Karpas-422 (cell line): ENCODE measurements at regions not wholly inside any gene's neighbourhood (a gene's known extent, or its start where the extent isn't known, plus 50 kb on each side); places are given as distances from the start of the nearest gene placed in this dataset.
"Not testable (repeated sequence)": the region's sequence is repeated elsewhere in the genome, so short reads cannot be mapped to it uniquely, and the experiment has no call there.

ENCODE experiments used
- DNase-seq: peaks from one replicate; pipeline ENCODE4 v3.0.0-alpha.2; 2015
- H2AFZ ChIP-seq: fragments of 200-600 bp; sonication (generic); 2 replicates; pipeline ENCODE4 v1.6.1; 2014; ENCODE audit warnings: antibody characterized with exemption, low read length, mixed read lengths
- H3K27ac ChIP-seq: fragments of 200-600 bp; sonication (generic); 2 replicates; pipeline ENCODE4 v1.5.1; 2014; ENCODE audit warnings: mild to moderate bottlenecking, low read length, moderate library complexity
- H3K27me3 ChIP-seq: fragments of 200-600 bp; sonication (generic); 2 replicates; pipeline ENCODE4 v1.6.1; 2014; ENCODE audit warnings: low read length, mixed read lengths
- H3K36me3 ChIP-seq: fragments of 200-600 bp; sonication (generic); 2 replicates; pipeline ENCODE4 v1.6.1; 2014; ENCODE audit warnings: low read length, mixed read lengths; ENCODE audit not compliant: insufficient read depth
- H3K4me1 ChIP-seq: fragments of 200-600 bp; sonication (generic); 2 replicates; pipeline ENCODE4 v1.6.1; 2014; ENCODE audit warnings: mild to moderate bottlenecking, low read length, mixed read lengths
- H3K4me2 ChIP-seq: fragments of 200-600 bp; sonication (generic); 2 replicates; pipeline ENCODE4 v1.6.1; 2014; ENCODE audit warnings: low read length, low read depth, mild to moderate bottlenecking; ENCODE audit not compliant: poor library complexity, severe bottlenecking
- H3K4me3 ChIP-seq: fragments of 200-600 bp; sonication (generic); 2 replicates; pipeline ENCODE4 v1.5.1; 2014; ENCODE audit warnings: mild to moderate bottlenecking, antibody characterized with exemption, low read length, mixed read lengths
- H3K79me2 ChIP-seq: fragments of 200-600 bp; sonication (generic); 2 replicates; pipeline ENCODE4 v1.6.1; 2014; ENCODE audit warnings: mild to moderate bottlenecking, low read length, mixed read lengths
- H3K9ac ChIP-seq: fragments of 200-600 bp; sonication (generic); 2 replicates; pipeline ENCODE4 v1.6.0; 2014; ENCODE audit warnings: low read length
- H3K9me2 ChIP-seq: fragments of 200-600 bp; sonication (generic), shearing (Covaris generic); replicated peaks from 2 replicates; pipeline ENCODE4 v1.6.0; 2014; ENCODE audit warnings: mild to moderate bottlenecking, low read length, moderate library complexity; ENCODE audit not compliant: insufficient read depth
- H3K9me3 ChIP-seq: fragments of 300-700, 200-600 bp; sonication (generic); 2 replicates; pipeline ENCODE4 v1.6.1; 2014; ENCODE audit warnings: low read length, mixed read lengths
- H4K20me1 ChIP-seq: fragments of 200-600 bp; sonication (generic); 2 replicates; pipeline ENCODE4 v1.6.1; 2014; ENCODE audit warnings: mild to moderate bottlenecking, antibody characterized with exemption, low read length, low read depth; ENCODE audit not compliant: insufficient read depth

DNA sequence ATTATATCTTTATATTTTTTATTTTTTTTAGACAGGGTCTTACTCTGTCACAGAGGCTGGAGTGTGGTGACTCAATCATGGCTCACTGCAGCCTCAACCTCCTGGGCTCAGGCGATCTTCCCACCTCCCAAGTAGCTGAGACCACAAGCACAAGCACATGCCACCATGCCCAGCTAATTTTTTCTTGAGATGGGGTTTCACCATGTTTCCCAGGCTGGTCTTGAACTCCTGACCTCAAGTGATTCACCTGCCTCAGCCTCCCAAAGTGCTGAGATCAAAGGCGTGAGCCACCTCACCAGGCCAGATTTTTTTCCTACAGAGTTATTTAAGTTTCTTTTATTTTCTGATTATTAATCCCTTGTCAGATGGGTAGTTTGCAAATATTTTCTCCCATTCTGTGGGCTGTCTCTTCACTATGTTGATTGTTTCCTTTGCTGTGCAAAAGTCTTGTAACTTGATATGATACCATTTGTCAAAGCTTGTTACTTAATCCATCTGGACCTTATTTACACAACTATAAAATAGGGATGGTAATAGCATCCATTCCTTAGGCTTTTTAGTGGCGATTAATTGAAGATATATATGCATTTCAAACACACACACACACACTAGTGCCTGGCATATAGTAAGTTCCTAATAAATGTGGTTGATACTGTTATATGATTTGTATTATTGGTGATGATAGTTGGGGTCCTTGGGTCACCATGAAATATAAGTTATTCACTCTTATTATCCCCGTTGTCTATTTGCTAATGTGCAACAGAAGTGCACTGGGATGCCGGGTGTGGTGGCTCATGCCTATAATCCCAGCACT is 187.1 kb downstream of the BCAS1 start:
- no peaks in the 10 kb centered on the region; the same call in 1 of the 2 replicates for H3K9me3 ChIP-seq
- DNase-seq = no peak
- H3K36me3 ChIP-seq = no peaks in the 10 kb centered on the region
- H3K27me3 ChIP-seq = no peaks in the 10 kb centered on the region
- no peaks in the 10 kb centered on the region for H4K20me1 ChIP-seq
- no peak overlapping the region for H3K27ac ChIP-seq
- no peak overlapping the region for H3K4me3 ChIP-seq
- no peaks in the 10 kb centered on the region for H3K79me2 ChIP-seq
- no peaks in the 10 kb centered on the region for H3K4me1 ChIP-seq
- H3K4me2 ChIP-seq = no peak overlapping the region
- H3K9ac ChIP-seq = no peak overlapping the region
- no peak overlapping the region for H2AFZ ChIP-seq
- no peaks in the 10 kb centered on the region for H3K9me2 ChIP-seq

DNA sequence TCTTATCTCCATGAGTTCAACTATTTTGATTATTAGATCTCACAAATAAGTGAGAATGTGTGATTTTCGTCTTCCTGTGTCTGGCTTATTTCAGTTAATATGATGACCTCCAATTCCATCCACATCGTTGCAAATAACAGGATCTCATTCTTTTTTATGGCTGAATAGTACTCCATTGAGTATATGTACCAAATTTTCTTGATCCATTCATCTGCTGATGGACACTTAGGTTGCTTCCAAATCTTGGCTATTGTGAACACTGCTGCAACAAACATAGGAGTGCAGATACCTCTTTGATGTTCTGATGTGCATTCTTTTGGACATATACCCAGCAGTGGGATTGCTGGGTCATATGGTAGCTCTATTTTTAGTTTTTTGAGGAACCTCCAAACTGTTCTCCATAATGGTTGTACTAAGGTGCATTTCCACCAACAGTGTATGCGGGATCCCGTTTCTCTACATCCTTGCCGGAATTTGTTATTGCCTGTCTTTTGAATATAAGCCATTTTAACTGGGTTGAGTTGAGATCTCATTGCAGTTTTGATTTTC is 187.9 kb downstream of the BCAS1 start:
- not testable (repeated sequence) for H3K9me2 ChIP-seq, H3K9ac ChIP-seq, H3K9me3 ChIP-seq, H3K27ac ChIP-seq, H3K4me1 ChIP-seq, H3K79me2 ChIP-seq, DNase-seq, H3K27me3 ChIP-seq, H4K20me1 ChIP-seq, H3K4me3 ChIP-seq, H3K36me3 ChIP-seq, H2AFZ ChIP-seq, H3K4me2 ChIP-seq

DNA sequence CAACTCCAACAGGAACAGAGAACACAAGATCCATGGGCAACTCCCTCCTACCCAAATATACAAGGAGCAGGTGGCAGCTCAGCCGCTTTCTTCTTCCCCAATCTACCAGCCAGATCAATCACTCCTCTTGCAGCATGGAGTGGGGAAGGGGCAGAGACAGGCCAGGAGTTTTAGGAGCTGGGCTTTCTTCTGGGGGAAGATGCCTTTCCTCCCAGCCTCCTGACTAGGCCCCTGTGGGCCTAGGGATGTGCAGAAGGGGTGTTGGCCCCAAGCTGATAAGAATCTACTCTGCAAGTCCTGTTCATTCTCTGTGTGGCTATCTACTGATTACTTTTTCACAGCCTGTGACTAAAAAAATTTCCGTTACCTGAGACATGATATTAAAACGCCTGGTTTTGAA is 189.0 kb downstream of the BCAS1 start:
- Histone ChIP-seq H4K20me1 (no peaks in the 10 kb centered on the region), H3K9me3 (no peaks in the 10 kb centered on the region; the same call in 1 of the 2 replicates), H3K79me2 (no peaks in the 10 kb centered on the region), H3K27me3 (no peaks in the 10 kb centered on the region), H3K4me3 (no peak overlapping the region), H3K4me2 (no peak overlapping the region), H3K9ac (no peak overlapping the region), H3K27ac (no peak overlapping the region), H3K36me3 (no peaks in the 10 kb centered on the region), H3K4me1 (no peaks in the 10 kb centered on the region), H3K9me2 (no peaks in the 10 kb centered on the region), H2AFZ (no peak overlapping the region)
- no peak for DNase-seq

DNA sequence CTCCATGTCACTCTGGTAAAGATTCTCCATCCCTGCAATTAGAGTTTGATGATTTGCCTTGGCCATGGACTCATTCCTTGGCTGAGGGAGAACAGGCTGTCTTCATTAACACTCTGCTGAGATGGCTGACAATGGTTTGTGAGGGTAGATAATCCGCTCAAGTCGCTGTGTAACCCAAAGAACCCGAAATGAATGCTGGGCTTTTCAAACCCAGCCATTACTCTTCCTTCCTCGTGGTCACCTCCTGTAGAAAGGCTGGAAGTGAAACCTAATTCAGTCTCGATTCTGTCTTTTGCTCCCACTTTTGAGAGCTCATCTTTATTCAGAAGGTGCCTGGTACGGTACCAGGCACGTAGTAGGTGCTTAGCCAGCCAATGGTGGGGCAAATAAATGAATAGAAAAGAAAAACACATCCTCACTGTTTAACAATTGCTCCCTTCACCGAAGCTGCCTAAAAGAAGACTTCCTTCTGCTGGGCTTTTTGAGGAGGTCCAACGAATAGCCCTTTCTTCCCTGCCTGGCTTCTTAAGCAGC is 190.2 kb downstream of the BCAS1 start:
- no peak overlapping the region for H3K4me3 ChIP-seq
- DNase-seq = no peak
- H3K4me2 ChIP-seq = no peak overlapping the region

DNA sequence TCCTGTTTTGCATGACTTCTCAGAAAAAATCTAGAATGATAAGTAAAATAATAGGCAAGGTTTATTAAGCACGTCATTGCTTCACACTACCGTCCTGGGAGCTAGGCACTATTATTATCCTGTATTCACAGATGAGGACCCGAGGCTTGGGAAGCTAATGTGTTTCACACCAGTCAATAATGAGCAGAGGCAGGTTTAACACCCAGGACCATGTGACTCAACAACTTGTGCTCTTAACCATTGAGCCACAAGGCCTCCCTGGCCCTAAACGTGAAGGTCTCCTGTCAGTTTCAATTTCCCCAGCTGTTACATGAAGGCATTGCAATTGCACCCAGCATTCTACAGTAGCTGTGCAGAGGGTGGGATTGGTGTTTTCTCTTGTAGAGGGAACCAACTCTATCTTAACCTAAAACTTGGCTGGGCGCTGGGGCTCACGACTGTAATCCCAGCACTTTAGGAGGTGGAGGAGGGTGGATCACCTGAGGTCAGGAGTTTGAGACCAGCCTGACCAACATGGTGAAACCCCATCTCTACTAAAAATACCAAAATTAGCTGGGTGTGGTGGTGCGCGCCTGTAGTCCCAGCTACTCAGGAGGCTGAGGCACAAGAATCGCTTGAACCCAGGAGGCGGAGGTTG is 191.2 kb downstream of the BCAS1 start:
- Histone ChIP-seq H3K9ac (no peak overlapping the region), H3K9me2 (no peaks in the 10 kb centered on the region), H3K4me2 (no peak overlapping the region), H3K27me3 (no peaks in the 10 kb centered on the region), H3K4me3 (no peak overlapping the region), H3K4me1 (no peaks in the 10 kb centered on the region), H3K9me3 (no peaks in the 10 kb centered on the region), H3K27ac (no peak overlapping the region), H3K36me3 (no peaks in the 10 kb centered on the region), H3K79me2 (no peaks in the 10 kb centered on the region), H4K20me1 (no peaks in the 10 kb centered on the region), H2AFZ (no peak overlapping the region)
- no peak for DNase-seq

More for the DNA sequence above, 190.2 kb downstream of the BCAS1 start:
- Histone ChIP-seq H3K9ac (no peak overlapping the region), H3K9me3 (no peaks in the 10 kb centered on the region), H3K27ac (no peak overlapping the region), H3K4me1 (no peaks in the 10 kb centered on the region), H3K36me3 (no peaks in the 10 kb centered on the region), H3K9me2 (no peaks in the 10 kb centered on the region), H4K20me1 (no peaks in the 10 kb centered on the region), H2AFZ (no peak overlapping the region), H3K79me2 (no peaks in the 10 kb centered on the region), H3K27me3 (no peaks in the 10 kb centered on the region)

DNA sequence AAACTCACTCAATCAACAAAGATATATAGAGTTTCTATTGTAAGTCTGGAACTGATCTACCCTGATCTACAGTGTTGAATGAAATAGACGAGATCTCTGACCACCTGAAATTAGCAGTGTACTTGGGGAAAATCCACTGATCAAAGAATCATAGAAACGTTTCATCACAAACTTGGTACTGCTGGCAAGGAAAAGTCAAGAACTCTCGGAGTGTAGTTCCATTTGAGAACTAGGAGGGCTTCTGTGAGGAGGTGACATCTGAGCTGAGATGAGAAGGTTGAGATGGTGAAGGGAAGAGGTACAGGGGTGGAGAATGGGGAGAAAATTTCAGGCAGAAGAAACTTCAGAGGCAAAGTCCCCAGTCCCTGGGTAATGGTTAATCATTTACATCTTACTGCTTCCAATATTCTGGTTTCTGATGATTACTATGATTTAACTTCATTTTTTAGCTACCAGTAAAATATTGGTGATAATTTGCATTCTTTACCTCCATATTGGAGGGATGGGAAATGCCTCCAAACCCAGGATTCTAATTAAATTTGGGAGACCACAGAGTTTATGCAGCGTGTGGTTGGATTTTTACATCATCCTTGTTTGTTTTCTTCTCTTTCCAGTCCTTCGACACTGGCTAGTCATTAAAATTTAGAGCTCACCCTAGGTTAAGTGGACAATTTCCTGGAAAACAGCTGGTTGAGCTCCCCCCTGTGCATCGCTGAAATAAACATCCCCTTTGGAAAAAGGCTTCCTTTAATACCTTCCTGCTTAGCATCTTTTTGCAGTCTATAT is 191.9 kb downstream of the BCAS1 start:
- H4K20me1 ChIP-seq = no peaks in the 10 kb centered on the region
- H2AFZ ChIP-seq = no peak overlapping the region
- DNase-seq = no peak
- H3K9me3 ChIP-seq = no peaks in the 10 kb centered on the region
- H3K4me1 ChIP-seq = no peaks in the 10 kb centered on the region
- H3K4me2 ChIP-seq = no peak overlapping the region
- H3K79me2 ChIP-seq = no peaks in the 10 kb centered on the region
- H3K27ac ChIP-seq = no peak overlapping the region
- H3K9ac ChIP-seq = no peak overlapping the region
- no peak overlapping the region for H3K4me3 ChIP-seq
- H3K9me2 ChIP-seq = no peaks in the 10 kb centered on the region
- no peaks in the 10 kb centered on the region for H3K36me3 ChIP-seq
- no peaks in the 10 kb centered on the region for H3K27me3 ChIP-seq

DNA sequence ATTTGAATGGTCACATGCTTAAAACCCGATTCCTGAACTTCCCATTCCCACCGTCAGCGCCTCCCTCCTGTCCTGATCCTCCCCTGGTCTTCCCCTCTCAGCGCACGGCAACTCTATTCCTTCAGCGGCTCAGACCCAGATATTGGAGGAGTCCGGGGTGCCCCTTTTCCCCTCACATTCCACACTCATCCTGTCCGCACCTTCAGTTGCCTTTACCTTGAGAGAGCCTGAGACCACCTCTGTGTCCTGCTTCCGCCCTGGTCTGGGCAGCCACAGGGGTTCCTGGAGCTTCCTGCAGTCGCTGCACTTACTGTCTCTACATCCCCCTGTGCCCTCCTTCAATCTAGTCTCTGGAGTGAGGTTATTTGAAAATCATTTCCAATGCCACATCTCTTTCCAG is 193.4 kb downstream of the BCAS1 start:
- Histone ChIP-seq H3K79me2 (no peaks in the 10 kb centered on the region), H3K9me3 (no peaks in the 10 kb centered on the region), H3K4me2 (no peak overlapping the region), H3K27ac (no peak overlapping the region), H3K9me2 (no peaks in the 10 kb centered on the region), H3K9ac (no peak overlapping the region), H2AFZ (no peak overlapping the region), H3K4me1 (no peaks in the 10 kb centered on the region), H3K4me3 (no peak overlapping the region), H4K20me1 (no peaks in the 10 kb centered on the region), H3K27me3 (no peaks in the 10 kb centered on the region), H3K36me3 (no peaks in the 10 kb centered on the region)
- DNase-seq = no peak

DNA sequence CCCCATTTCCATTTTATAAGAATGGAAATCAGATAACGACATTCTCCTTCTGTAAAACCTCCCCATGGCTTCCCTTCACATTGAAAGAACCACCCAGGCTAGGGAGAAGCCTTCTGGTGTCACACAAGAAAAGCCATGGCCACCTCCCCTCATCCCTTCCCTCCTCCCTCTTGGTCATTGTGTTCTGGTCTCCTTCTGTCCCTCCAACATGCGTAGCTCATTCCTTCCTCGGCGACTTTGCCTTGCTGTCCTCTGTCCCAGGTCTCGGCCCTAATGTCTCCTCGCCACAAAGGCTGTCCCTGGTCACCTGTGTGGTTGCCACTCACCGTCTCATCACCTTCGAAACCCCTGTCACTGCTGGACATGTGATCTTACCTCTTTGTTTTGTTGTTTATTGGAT is 193.9 kb downstream of the BCAS1 start:
- Histone ChIP-seq H3K4me1 (no peaks in the 10 kb centered on the region), H3K9me2 (no peaks in the 10 kb centered on the region), H3K9me3 (no peaks in the 10 kb centered on the region), H2AFZ (no peak overlapping the region), H3K9ac (no peak overlapping the region), H3K27me3 (no peaks in the 10 kb centered on the region), H3K36me3 (no peaks in the 10 kb centered on the region), H3K4me3 (no peak overlapping the region), H3K79me2 (no peaks in the 10 kb centered on the region), H4K20me1 (no peaks in the 10 kb centered on the region), H3K27ac (no peak overlapping the region), H3K4me2 (no peak overlapping the region)
- DNase-seq = no peak
